Lung microvascular endothelial cell (primary cell): ENCODE measurements at regions not wholly inside any gene's neighbourhood (a gene's known extent, or its start where the extent isn't known, plus 50 kb on each side); places are given as distances from the start of the nearest gene placed in this dataset.
"Not testable (repeated sequence)": the region's sequence is repeated elsewhere in the genome, so short reads cannot be mapped to it uniquely, and the experiment has no call there.

Source experiments
- DNase-seq, 2 donors: peaks; one replicate each; pipeline versions ENCODE4 v3.0.0 to v3.0.0-alpha.2; 2010; ENCODE audit warnings: low read depth in 2 of 2

DNA sequence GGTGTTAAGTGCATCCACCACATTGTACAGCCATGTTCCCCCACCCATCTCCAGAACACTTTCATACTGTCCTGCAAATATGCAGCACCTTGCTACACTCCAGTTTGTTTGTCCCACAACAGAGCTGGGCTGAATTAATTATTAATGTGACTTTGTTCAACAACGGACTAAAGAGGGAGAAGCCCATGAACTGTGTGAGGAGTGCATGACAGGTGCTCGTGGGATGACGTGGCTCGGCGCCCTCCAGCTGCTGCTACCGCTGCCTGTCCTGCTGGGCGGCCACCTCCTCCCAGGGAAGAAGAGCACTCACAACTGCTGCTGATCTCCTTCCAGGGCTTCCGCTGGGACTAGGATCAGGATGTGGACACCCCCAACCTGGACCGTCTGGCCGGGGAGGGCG, 111.2 kb upstream of the DEFB108B start:
- DNase-seq, result not testable (repeated sequence)

- DNase-seq, result not testable (repeated sequence)
These were observed 109.0 kb upstream of the DEFB108B start for GRCh38 chr11:71723991-71724390.

DNA sequence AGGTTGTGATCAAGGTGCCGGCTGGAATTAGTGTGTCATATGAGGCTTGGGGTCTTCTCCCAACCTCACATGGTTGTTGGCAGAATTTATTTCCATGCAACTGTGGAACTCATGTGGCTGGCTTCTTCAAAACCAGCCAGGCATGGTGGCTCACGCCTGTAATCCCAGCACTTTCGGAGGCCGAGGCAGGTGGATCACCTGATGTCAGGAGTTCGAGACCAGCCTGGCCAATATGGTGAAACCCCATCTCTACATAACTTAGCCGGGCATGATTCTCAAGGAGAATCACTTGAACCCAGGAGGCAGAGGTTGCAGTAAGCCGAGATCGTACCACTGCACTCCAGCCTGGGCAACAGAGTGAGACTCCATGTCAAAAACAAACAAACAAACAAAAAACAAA, 102.3 kb upstream of the DEFB108B start:
- not testable (repeated sequence) for DNase-seq

GRCh38 chr11:71734368-71734767, 98.6 kb upstream of the DEFB108B start:
- DNase-seq, result not testable (repeated sequence)

DNA sequence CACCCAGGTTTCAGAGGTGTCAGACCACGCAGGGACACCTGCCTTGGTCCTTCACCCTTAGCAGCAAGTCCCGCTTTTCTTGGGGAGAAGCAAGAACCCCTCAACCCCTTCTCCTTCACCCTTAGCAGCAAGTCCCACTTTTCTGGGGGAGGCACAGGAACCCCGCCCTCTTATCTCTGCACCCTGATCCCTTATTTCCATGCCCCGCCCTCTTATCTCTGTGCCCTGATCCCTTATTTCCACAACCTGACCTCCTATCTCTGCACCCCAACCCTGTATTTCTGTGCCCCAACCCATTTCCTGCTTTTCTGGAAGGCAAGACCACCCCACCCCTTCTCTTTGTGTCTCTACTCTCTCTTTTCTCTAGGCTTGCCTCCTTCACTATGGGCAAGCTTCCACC, 94.7 kb upstream of the DEFB108B start:
- not testable (repeated sequence) for DNase-seq

DNA sequence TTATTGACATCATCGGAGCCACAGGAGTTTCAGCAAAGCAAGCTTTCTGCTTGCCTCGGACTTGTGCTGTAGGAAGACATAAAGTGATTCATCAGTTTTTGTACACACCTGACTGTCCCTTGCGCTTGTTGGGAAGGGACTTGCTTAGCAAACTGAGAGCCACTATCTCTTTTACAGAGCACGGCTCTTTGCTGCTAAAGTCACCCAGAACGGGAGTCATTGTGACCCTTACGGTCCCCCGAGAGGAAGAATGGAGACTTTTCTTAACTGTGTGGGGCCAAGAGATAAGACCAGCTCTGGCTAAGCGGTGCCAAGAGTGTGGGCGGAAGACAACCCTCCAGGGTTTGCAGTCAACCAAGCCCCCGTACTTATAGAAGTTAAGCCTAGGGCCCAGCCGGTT, 89.6 kb upstream of the DEFB108B start:
- DNase-seq, result not testable (repeated sequence)

GRCh38 chr11:71745656-71746055, 87.3 kb upstream of the DEFB108B start:
- not testable (repeated sequence) for DNase-seq

- not testable (repeated sequence) for DNase-seq
These were observed 86.7 kb upstream of the DEFB108B start for GRCh38 chr11:71746263-71746662.

GRCh38 chr11:71748965-71749620, 83.9 kb upstream of the DEFB108B start:
- DNase-seq, result peak in 1 of 2 donors; percentile 1

GRCh38 chr11:71750908-71751307, 82.1 kb upstream of the DEFB108B start:
- not testable (repeated sequence) for DNase-seq

- peak in 1 of 2 donors; percentile 19 for DNase-seq
These were observed 68.1 kb upstream of the DEFB108B start for GRCh38 chr11:71764695-71765491.

DNA sequence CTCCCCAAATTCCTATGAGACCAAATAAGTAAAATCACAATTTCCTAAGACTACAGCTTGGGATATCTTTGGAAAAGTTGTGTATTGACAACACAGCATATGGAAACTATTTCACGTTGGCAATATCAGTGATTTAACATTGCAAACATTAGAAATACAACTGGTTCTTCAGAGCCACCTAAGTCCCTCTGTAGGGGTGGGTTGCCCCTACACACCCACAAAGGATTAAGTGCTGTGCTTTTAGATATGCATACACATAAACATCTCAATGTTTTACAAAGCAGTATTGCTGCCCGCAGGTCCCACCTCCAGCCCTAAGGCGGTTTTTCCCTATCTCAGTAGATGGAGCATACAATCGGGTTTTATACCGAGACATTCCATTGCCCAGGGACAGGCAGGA, 66.0 kb upstream of the DEFB108B start:
- not testable (repeated sequence) for DNase-seq

- not testable (repeated sequence) for DNase-seq
These were observed 60.8 kb upstream of the DEFB108B start for GRCh38 chr11:71772193-71772592.

GRCh38 chr11:71774603-71775222, 58.3 kb upstream of the DEFB108B start:
- DNase-seq, result no peak

- not testable (repeated sequence) for DNase-seq
These were observed 52.9 kb upstream of the DEFB108B start for GRCh38 chr11:71780116-71780515.

DNA sequence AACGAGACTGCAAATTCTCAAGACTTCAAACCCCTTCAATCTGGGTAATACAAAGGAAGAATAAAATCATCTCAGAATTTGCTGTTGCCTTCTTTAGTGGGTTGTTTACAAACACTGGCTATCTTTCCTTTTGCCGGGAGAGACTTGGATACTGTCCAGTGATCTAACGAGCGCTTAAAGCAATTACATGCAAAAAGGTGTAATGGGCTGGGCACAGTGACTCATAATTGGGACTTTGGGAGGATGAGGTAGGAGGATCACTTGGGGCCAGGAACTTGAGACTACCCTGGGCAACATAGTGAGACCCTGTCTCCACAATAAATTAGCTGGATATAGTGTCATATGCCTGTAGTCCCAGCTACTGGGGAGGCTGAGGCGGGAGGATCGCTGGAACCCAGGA, 52.2 kb upstream of the DEFB108B start:
- DNase-seq, result not testable (repeated sequence)

- DNase-seq, result not testable (repeated sequence)
These were observed 51.5 kb upstream of the DEFB108B start for GRCh38 chr11:71781491-71781890.

- DNase-seq, result not testable (repeated sequence)
These were observed 50.7 kb upstream of the DEFB108B start for GRCh38 chr11:71782229-71782861.

DNA sequence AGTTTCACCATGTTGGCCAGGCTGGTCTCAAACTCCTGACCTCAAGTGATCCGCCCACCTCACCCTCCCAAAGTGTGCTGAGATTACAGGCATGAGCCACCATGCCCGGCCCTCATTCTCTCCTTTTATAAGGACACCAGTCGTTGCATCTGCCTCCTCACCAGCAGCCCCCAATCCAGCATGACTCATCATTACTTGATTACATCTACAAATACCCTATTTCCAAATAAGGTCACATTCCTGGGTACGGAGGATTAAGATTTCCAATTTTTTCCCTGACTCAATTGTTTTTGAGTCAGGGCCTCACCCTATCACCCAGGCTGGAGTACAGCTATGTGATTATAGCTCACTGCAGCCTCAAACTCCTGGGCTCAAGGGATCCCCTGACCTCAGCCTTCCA, 49.8 kb upstream of the DEFB108B start:
- DNase-seq, result not testable (repeated sequence)
